Central memory CD4-positive, alpha-beta T cell (primary cell): ENCODE measurements at regions not wholly inside any gene's neighbourhood (a gene's known extent, or its start where the extent isn't known, plus 50 kb on each side); places are given as distances from the start of the nearest gene placed in this dataset.
"Not testable (repeated sequence)": the region's sequence is repeated elsewhere in the genome, so short reads cannot be mapped to it uniquely, and the experiment has no call there.

Experiments used
- DNase-seq: peaks from one replicate; pipeline ENCODE4 v3.0.0; 2022

DNA sequence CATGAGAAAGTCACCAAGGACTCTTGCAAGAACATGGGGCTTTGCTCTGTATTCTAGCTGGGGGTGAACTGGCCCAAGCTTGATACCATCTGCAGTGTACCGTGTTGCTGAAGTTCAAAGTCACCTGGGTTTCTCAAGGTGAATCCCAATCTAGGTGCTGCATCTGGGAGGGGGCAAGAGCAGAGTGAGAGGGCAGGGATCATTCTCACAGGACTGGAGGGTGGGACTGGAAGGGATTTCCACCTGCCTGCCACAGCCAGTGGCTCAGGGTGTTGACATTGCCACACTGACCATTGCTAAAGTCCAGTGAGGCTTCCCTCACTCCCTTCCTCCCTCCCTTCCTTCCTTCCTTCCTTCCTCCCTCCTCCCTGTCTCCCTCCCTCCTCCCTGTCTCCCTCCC, 98.7 kb downstream of the MYCN start:
- DNase-seq, result no peak

DNA sequence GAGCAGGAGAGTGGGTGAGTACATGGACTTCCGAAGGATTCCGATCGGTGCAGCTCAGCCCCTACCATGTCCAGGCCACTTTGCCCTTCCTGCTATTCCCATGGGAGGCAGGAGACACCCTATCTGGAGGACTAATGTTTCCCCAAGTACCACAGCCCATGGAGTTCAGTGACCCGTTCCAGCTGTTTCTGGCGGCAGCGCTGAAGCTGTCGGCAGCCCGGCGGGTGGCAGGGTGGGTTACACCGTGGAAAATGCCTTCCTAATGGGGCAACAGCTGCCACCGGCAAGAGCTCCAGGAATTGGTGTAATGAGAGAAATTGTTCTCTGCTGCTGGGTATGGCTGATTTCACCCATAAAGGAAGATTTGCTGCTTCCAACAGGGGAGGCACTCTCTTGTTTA, 98.3 kb downstream of the MYCN start:
- no peak for DNase-seq

DNA sequence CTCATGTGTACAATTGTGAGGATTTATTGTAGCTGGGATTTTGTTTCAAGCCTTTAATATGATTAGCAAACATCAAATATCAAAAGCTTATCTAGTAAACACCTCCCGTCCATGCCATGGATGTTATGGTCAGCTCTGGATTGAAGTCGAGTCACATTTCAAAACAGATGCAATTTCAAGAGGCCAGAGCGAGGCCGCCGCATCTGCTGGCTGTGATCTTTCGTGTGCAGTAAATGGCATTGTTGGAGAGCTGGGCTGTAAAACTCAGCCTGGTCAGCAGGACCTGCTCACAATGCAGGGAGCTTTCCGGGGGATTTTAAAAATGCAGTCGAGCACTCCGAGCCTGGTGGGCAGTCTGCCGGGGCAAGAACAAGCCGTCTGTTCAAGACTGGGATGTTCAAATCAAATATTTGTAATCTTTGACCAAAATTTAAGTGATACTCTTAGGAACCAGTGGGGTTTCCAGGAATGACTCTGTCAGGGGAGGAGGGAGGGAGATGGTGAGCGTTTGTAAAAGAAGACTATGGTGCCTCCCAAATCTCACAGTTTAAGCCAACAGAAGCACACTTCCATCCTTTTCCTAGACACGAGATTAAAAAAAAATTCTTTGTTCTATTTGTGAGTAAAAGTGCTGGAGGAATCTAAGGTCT, 97.6 kb downstream of the MYCN start:
- no peak for DNase-seq

DNA sequence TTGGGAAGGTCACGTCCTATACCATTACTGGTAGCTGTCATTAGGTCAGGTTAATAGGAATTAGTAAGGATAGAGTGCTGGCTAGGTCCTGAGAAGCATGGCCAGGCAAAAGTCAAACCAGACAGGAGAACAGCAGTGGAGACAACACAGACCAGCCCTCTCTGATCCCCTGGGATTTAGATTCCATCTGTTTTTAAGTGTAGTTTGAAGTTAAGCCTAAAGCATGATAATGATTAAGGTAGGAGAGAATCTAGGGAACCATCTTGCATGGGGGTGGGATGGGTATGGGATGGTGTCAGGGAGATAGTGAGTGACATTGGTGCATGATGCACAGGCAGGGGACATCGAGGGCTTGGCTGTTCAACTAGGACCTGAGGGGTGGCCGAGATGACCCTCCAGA, 96.6 kb downstream of the MYCN start:
- DNase-seq, result no peak

DNA sequence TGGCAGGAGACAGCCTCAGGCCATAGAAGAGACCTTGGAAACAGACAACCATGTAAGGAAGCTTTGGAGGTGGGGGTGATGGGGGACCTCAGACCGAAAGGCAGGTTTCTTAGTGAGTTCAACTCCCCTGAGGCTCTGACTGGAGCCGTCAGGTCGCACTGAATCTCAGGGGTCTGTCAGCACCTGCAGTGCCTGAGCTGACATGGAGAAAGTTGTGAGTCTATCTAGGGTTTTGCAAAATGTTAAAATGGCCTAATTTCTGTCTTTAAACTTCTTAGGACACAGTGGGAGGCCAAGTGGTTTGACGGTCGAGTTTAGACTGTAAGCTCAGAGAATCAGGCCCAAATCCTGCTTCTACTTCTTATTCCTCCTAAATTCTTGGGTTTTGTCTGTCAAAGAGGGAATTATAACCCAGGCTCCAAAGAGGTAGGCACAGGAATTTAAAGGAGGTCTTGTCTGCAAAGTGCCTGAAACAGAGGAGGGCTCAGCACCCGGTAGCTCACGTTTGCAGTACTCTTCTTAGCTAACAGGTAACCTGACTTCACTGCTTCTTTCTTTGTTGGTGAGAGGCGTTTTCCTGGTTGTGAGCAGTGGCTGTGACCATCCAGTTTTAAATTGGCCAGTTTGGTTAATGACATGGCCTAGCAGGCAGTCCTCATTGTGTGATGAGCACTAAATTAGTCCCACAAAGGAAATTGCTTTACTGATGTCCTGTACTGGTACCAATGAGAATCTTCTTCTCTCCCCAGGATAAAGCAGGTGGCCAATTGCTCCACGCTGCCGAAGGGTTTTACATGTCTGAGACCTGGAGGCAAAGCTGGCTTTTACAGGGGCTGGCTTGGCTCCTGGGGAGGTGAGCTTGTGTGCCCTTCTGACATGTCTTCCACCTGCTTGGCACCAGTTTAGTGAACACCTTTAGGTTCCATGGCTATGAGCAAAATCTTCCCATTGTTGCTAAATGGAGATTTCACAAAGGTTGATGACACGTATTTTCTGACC, 95.7 kb downstream of the MYCN start:
- no peak for DNase-seq

DNA sequence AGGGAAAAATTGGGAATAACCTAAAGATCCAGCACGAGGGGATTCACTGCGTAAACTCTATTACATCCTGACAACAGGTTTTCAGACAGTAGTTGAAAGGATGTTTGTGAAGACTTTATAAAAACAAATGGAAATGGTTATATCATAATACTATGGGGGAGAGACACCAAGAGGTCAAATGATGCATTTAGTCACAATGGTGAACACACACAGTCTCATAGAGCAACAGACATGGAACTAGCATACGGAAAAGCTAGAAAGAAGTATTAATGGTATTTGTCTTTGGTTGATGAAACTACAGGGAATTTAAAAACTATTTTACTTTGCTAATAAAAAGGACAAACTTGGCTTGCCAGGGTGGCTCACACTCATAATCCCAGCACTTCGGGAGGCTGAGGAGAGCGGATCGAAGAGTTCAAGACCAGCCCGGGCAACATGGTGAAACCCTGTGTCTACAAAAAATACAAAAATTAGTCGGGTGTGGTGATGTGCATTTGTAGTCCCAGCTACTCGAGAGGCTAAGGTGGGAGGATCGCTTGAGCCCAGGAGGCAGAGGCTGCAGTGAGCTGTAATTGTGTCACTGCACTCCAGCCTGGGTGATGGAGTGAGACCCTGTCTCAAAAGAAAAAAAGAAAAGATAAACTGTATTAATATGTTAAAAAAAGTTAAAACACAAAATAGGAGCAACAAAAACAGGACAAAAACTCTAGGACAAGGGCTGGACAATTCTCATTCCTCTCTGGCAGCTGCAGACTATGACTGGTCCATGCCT, 94.8 kb downstream of the MYCN start:
- DNase-seq, result no peak

DNA sequence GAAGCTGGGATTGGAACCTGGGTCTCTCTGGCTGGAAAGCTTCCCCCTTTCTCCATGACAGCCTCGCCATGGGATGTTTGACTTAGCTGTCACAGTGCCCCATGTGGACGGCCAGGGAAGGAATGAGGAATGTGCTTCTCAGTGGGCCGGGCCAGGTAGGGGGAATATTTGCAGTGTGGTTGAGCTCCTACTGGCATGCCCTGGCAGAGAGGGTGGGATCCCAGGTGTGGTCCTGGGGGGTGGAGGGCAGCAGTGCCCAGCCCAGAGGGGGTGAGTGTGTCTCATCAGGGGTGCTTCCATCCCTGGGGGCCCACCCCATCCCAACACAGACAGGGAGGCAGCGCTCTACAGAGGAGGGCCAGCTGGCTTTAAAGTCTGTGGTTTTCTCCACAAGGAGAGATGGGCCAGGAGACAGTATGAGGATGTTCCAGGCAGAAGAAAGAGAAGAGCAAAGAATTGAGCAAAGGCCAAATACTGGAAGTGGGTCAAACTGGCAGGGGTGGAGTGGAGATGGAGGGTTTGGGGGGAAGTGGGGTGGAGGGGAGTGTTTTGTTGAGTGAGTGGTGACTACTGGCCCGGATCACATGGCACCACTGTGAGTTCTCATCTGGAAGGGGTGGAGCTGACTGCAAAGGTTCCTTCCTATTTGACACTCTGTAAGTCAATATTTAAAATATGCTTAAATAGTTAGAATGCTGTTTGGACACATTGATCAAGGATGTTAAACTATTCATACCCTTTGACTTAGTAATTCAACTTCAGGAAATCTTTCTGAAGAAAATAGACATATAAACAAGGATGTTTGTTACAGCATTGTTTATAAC, 94.0 kb downstream of the MYCN start:
- DNase-seq, result no peak

DNA sequence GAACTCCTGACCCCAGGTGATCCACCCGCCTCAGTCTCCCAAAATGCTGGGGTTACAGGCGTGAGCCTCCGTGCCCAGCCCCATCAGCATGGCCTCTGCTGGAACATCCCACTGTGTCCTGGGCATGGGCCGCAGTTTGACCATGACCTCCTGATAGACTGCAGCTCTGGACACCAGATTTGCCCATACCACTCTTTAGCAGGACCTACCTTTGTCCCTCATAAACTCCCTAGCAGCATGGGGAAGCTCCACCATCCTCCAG, 92.6 kb downstream of the MYCN start:
- DNase-seq, result no peak

DNA sequence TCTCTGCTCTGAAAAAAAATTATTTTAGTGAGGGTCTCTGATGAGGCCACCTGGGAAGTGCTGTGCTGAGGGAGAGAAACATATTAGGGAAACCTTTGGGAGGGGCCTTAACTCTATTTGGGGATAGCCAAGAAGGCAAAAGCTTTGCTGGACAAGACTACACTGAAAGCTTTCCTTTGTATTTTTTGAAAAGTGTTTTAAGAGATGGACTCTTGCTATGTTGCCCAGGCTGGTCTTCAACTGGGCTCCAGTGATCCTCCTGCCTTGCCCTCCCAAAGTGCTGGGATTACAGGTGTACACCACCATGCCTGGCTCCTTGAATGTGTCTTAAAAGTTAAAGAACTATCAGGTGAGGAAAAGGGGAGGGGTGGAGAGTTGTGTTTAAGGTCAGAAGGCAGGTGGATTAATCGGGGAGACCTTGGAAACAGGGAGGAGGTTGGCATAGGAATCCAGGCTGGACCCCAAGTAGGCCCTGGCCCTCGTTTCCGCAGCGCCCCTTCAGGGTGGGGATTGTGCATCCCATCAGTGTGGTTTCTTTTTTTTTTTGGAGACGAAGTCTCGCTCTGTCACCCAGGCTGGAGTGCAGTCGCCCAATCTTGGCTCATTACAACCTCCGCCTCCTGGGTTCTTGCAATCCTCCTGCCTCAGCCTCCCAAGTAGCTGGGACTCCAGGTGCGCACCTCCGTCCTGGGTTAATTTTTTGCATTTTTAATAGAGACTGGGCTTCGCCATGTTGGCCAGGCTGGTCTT, 92.1 kb downstream of the MYCN start:
- DNase-seq, result no peak

DNA sequence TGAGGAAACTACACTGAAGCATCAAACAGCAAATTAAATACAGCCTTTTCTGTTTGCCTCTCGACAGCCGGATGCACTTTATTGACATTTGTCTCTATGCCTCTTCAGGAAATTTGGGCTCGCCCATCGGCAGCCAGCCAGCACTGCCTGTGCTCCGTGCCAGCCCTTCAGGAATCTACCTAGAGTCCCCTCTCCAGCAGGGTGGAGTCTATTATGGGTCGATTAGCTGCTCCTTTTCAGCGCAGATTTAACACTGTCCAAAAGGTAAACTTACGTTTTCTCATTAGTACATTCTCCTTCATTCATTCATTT, 91.5 kb downstream of the MYCN start:
- DNase-seq, result no peak

DNA sequence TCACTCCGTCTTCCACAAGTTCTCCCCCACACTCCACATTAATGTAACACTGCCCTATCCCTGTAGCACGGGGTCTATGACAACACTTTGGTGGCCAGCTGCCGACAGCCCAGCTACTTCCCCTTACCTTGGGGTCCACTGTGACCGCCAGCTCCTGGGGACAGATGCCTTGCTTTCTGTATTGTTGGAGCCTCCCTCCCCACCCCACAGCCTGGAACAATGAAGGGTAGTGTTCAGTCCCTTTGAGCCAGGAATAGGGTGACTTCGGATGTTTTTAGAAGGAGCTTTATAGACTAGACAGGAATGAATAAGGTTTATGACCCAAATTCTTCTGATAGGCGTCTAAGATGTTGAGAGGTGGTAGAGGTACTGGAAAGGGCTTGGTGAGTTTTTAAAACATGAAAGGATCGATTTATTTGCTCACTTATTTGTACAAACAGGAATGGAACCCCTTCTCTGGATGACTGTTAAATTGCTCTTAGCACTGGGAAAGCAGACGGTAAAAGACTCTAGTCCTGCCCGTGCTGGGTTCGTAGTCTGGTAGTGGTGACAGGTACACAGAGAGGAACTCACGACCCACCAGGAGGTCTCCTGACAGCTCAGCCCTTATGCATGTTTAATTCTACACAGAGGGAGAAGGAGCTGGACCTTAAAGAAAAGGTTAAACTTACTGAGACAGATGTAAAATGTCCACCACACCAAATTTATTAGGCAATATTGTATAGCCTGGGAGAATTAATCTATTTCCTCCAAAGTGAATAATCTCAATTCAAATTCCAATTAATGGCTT, 90.9 kb downstream of the MYCN start:
- DNase-seq, result no peak

DNA sequence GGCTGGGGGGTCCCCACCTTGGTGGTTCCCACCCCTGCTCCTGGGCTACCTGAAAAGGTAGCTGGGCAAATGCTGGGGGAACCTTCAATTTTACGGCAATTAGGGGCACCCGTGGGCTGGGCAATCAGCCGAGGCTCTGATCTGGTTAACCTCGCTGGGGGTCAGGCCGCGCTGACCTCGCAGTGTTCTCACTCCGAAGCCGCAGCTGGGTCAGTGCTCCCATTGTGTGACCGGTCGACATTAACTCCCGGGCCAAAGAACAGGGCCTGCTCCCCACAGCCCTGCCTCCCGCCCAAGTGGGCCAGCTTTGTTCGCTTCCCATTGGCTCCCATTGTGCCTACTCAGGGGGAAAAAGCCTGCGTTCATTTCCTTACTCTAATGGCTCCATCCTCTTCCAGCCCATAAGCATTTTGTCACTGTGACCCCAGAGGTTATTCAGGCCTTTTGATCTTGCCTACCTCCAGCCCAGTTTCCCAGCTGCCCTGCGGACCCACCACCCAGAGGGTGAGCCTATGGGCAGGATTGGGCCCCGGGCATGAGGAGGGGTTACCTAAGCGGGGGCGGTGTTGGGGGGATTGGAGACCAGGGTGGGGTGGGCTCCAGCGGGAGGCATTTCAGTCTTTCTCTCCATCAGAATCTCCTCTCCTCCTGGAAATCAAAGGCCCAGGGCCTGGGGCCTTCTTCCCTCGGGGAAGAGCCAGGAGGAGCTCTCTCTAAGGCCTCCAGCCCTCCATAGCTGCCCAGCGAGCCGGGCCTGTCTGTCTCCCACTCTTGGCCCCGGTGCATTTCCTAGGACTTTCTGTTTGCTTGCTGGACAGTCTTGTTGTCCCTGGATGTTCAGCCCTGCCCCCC, 90.1 kb downstream of the MYCN start:
- DNase-seq, result no peak

DNA sequence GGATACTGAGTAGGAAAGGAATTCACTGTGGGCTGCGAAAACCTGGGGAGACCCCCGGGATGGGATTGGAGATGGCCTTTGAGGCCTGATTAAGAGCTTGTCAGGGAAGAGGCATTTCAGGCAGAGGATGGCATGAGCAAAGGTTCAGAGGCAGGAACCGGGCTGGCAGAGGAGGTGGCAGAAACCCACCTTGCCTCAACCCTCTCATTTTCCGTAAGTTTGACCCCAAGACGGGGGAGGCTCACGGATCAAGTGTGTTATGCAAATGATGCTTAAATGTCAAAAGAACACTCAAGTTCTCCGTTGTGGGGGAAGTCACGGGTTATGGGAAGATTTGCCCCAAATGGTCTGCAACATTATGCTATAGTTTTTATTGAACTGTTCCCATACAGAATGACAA, 88.3 kb downstream of the MYCN start:
- DNase-seq, result no peak

DNA sequence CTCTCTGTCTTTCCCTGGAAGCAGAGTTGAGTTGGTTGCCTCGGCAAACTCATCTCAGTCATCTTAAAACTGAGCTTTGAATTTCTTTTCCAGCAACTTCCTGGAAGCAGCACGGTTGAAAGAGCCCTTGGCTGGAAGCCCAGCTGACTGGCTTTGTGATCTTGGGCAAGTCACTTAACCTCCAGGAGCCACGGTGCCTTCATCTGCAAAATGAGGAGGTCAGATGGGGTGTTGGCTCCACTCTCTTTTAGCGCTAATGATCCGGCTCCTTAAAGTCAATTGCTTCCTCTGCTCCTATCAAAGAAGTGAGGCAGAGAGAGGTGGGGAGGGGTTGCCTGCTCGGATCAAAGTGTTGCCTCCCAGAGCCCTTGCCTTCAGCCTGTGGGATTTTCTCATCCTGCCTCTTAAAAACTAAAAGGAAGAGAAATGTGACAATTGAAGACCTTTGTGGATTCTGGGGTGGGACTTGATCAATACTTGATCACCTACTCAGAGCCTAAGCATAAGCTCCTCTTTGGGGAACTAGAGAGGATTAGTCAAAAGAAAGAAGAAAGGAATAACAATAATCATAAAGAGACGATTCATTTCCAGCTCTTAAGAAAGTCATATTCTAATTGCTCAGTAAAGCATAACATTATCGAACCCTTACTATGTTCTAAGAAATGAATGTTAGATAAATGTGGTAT, 86.6 kb downstream of the MYCN start:
- no peak for DNase-seq

DNA sequence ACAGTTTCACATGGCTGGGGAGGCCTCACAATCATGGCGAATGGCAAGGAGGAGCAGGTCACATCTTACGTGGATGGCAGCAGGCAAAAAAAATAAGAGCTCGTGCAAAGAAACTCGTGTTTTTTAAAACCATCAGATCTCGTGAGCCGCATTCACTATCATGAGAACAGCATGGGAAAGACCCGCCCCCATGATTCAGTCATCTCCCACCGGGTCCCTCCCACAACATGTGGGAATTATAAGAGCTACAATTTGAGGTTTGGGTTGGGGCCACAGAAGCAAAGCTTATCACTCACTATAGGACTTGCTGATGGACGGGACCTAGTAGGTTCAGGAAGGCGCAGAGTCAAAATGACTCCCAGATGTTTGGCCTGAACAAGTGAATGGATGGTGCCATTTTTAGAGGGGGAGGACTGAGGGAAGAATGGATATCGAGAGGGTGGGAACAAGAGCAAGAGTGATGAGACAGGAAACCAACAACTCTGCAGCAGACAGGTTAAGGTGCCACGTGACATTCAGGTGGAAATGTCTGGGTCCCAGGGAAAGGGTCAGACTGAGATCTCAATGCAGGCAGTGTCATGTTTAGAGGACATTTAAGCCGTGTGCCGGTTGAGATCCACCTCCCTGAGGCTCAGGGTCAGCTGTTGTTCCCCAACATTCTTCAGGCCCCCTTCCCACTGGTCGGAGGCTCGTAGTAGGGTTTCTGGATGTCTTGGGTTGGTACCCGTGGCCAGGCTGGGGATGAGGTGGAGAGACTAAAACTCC, 85.7 kb downstream of the MYCN start:
- no peak for DNase-seq

DNA sequence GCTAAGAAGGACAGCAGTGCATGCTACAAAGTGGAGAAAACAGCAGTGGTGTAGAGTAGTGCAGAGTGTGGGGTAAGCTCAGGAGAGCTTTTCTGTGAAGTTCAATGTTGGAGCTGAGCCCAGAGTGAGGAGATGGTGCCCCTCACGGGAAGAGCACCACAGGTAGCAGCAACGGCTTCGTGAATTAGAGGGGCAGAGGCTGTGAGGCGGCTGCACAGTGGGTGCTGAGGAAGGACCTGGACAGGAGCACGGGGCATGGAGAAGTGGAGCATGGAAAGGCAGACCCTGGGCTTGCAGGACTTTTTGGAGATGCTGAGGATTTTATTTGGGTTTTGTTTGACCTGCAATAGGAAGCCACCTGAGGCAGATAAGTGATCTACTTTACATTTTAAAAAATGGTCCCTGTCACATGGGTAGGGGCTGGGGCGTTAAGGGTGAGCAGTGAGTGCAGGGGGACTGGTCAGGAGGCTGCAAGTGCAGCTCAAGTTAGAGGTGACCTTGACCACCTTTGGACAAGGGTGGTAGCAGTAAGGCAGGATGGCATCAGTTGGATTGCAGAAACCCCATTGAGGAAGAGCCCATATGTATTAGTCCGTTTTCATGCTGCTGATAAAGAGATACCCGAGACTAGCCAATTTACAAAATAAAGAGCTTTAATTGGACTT, 85.0 kb downstream of the MYCN start:
- no peak for DNase-seq

DNA sequence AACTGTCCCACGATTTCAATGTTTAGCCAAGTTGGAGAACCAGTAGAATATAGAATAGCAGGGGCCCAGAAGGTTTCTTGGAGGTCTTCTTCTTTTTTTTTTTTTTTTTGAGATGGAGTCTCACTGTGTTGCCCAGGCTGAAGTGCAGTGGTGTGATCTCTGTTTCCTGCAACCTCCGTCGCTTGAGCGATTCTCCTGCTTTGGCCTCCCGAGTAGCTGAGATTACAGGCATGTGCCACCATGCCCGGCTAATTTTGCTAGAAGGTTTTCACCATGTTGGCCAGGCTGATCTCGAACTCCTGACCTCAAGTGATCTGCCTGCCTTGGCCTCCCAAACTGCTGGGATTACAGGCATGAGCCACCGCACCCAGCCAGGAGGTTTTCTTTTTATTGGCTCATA, 84.3 kb downstream of the MYCN start:
- not testable (repeated sequence) for DNase-seq
